GM21786 (cell line): ENCODE measurements at regions not wholly inside any gene's neighbourhood (a gene's known extent, or its start where the extent isn't known, plus 50 kb on each side); places are given as distances from the start of the nearest gene placed in this dataset.
A peak's percentile ranks its signal among the peaks of the same experiment; 100 is the strongest.
"Not testable (repeated sequence)": the region's sequence is repeated elsewhere in the genome, so short reads cannot be mapped to it uniquely, and the experiment has no call there.

Experiments used
- ATAC-seq: cut with Tn5 transposase; IDR thresholded peaks from one replicate; pipeline ENCODE4 v1.9.1; 2021; ENCODE audit not compliant: unreplicated experiment

DNA sequence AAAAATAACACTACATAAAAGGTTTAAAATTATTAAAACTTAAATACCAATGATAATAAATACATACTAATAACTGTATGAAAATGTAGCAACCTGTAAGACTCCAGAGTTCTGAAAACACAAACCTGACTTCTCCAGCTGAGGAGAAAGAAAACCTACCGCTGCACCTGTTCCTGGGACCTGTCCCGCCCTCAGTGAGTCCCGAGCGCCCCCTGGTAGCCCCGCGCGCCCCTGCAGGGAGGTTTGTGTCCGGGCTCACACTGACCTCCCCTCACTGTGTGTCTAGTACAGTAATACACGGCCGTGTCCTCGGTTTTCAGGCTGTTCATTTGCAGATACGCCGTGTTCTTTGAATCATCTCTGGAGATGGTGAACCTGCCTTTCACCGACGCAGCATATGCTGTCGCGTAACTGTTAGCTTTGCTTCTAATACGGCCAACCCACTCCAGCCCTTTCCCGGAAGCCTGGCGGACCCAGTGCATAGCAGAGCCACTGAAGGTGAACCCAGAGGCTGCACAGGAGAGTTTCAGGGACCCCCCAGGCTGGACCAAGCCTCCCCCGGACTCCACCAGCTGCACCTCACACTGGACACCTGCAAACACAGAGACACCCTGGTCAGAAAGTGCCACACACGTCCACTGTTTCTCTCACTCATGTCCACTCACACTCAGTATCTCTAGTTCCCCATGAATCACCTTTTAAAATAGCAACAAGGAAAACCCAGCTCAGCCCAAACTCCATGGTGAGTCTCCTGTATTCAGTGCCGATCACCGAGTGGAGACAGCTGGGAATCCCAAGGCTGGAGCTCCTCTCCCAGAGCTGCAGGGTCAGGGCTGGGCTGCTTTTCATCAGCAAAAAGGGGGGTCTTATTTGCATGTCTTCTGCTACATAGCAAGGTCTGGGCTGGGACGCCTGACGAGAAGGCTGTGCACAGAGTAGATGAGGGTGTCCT is 1276.3 kb downstream of the TMEM121 start:
- no peak for ATAC-seq

DNA sequence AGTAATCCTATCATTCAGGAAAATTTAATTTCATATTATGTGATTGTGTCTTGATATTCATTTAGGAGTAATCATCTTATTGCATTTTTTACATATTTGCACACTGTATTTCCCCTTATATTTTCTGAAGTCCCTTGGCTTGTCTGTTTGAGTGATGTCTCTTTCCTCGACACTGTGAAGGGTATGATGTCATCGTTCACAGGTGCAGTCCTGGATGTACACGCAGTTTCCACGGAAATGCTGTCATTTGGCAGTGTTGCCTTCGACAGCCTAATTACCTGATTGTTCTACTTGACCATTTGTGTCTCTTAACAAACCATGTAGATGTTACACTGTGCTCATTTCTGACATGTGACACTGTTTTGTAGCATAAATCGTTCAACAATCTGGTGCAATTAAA is 1277.0 kb downstream of the TMEM121 start:
- no peak for ATAC-seq

GRCh38 chr14:106807493-106807892 is 1281.1 kb downstream of the TMEM121 start:
- ATAC-seq: no peak

GRCh38 chr14:106808458-106808857 is 1282.1 kb downstream of the TMEM121 start:
- ATAC-seq: no peak

DNA sequence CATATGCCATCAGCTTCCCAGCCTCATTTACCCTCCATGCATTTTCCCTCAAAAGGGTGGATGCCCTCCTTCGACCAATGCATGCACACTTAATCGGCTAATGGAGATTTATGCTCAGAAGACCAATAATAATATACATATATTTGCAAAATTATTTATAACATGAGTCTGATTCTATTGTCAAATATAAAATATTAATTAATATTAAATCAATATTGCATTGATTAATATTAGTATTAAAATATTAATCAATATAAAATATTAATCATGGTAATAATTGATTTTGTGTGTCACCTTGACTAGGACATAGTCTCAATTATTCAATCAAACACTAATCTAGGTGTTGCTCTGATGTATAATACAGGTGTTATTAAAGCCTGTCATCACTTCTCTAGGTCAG is 1282.5 kb downstream of the TMEM121 start:
- ATAC-seq: no peak

DNA sequence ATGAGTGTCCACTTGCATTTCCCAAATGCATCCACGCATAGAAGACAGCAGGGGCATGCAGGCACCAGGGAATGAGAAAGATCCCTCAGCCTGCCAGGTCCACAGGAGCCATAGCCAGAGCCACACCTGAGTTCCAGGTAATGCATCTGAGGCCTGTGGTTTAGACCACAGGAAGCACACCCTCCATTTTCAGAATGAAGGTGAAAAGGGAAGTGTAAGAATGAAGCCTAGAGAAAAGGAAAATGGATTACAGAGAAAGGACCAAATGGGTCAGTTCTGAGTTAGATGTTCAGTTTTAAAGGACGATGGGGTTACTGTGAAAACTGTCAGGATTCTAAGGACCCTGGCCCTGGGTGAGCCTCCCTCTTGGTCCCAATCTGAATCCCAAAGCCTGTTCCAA is 1283.2 kb downstream of the TMEM121 start:
- ATAC-seq: no peak

DNA sequence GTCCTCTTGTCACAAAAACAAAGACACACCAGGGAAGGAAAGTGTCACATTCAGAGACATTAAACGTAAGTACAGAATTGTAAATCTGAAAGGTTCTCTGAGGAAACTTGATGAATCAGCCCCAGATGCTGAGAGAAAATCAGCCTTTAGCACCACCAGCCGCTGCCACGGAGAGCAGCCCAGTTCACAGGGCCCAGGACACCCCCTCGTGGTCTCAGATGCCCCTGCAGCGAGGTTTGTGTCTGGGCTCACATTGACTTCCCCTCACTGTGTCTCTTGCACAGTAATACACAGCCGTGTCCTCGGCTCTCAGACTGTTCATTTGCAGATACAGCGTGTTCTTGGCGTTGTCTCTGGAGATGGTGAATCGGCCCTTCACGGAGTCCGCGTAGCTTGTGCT is 1283.8 kb downstream of the TMEM121 start:
- ATAC-seq: not testable (repeated sequence)

DNA sequence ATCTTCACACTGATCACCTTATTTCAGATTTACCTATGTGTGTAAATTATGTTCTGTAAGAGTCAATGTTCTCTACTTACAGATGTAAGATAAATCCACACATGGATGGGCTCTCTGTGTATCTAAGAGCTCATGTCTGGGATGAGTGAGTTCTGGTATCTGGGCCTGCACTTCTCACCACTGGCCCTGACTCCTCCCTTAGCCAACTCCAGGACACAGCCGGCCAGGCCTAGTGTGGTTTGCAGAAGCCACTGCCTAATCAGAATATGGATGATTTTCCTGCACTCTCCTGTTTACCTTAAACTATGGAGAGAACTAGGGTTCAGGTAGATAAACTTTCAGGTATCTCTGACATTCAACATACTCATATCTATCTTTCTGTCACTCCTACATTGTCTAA is 1284.8 kb downstream of the TMEM121 start:
- ATAC-seq: no peak

DNA sequence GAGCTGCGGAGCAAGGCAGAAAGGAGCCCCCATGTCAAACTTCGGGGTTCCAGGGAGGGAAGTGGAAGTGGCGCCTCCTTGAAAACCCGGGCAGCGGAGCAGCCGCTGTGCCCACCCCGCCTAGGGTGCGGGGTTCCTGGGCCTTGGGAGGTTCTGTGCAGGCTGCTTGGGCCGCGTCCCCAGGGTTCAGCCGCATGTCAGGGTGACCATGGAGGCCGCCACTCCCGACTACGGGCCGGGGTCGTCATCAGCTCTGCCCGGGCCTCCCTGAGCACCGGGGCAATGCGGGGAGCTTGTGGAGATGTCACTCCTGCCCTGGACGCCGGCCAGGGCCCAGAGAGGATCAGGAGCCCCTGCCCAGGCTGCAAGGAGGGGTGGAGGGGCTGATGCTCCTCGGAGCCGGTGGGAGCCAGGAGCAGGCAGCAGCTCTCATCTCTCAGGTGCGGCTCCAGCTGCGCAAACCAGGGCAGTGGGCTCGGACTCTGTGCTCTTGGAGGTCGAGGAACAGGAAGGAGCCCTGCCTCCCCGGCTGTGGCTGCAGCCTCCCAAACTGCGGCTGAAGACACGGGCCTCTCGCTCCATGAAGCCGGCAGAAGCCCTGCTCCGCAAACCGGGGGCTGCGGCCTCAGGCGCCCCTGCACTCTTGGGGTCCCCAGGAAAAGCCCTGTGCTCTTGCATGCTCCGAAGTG is 1286.5 kb downstream of the TMEM121 start:
- ATAC-seq: no peak

DNA sequence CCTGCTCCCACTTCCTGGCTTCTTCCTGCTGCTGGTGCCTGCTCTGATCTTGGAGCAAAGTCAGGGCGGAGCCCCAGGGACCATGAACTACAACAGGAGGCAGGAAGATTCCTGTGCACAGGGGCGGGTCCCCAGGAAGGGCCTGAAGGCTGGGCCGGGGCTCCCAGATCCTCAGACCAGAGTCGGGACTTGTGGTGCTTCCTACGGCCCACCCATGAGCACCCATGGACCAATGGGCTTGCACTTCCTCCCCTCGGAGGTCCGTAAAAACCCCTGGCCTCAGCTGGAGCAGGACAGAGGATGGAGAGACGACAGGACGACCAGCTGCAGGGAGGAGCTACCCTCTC is 1287.1 kb downstream of the TMEM121 start:
- no peak for ATAC-seq

DNA sequence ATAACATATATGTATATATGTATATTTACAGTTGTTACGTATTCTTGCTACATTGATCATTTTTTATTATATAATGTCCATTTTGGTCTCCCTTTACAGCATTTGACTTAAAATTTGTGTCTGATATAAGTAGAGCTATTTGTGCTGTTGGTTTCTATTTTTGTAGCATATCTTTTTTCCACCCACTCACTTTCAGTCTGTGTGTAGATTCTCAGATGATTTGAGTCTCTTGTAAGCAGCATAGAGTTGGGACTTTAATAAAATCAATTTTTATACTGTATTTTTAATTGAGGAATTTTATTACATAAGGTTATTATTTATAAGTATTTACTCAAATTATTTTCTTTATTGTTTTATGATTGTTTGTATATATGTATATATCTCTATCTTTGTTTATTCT is 1293.7 kb downstream of the TMEM121 start:
- no peak for ATAC-seq

DNA sequence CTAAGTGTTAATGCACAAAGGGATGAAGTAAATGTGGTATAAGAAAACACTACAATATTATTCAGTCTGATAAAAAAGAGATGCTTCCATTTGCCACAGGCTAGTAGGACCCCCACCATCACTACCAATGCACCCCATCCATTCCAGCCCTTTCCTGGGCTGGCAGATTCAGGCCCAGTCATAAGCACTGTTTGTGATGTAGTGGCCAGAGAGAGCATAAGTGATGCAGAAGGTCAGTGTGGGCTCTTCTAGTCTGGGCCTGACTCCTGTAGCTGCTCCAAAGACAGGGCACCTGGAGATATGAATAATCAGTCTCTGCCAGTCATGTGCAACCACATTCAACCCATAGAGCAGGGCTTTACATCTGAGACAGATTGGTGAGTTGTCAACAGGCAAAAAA is 1294.7 kb downstream of the TMEM121 start:
- ATAC-seq: no peak

DNA sequence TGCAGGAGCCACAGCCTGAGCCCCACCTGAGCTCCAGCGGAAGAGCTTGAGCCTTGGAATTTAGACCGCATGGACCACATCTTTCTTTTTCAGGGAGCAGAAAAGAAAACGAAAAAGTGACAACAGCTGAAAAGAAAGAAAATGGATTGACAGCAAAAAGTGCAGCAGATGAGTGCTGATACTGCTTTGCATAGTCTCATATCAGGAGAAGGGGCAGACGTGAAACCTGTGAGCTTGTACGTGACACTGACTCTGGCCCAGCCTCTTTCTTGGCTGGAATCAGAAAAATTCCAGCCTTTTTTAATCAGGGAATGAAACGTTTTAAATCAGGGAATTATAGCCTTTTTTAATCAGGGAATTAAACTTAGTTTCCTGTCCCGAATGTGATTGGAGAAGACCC is 1296.5 kb downstream of the TMEM121 start:
- no peak for ATAC-seq

DNA sequence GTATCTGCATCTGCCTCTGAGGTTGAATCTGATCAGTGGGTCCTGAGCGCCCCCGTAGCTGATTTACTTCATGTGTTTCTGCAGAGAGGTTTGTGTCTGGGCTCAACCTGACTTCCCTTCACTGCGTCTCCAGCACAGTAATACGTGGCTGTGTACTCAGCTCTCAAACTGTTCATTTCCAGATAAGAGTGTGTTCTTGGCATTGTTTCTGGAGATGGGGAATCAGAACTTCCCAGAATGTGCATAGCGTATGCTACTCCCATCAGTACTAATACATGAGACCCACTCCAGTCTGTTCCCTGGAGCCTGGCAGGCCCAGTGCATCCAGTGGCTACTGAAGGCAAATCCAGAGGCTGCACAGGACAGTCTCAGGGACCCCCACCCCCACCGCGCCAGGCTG is 1297.2 kb downstream of the TMEM121 start:
- no peak for ATAC-seq

- no peak for ATAC-seq
Observed at GRCh38 chr14:106826833-106827369, 1300.5 kb downstream of the TMEM121 start.

- ATAC-seq: peak; percentile 59
Observed at GRCh38 chr14:106831322-106831720, 1304.9 kb downstream of the TMEM121 start.

GRCh38 chr14:106837870-106838269 is 1311.5 kb downstream of the TMEM121 start:
- no peak for ATAC-seq

GRCh38 chr14:106838991-106839769 is 1312.8 kb downstream of the TMEM121 start:
- ATAC-seq: no peak

- no peak for ATAC-seq
Observed at GRCh38 chr14:106840258-106840657, 1313.9 kb downstream of the TMEM121 start.

GRCh38 chr14:106840991-106841390 is 1314.6 kb downstream of the TMEM121 start:
- no peak for ATAC-seq

- ATAC-seq: no peak
Observed at GRCh38 chr14:106841701-106842100, 1315.3 kb downstream of the TMEM121 start.
